Testis (tissue), 2 donors: ENCODE measurements at regions not wholly inside any gene's neighbourhood (a gene's known extent, or its start where the extent isn't known, plus 50 kb on each side); places are given as distances from the start of the nearest gene placed in this dataset.
A peak's percentile ranks its signal among the peaks of the same experiment; 100 is the strongest.

Source experiments
- DNase-seq: peaks from one replicate; pipeline ENCODE4 v3.0.0-alpha.2; 2019
- H3K27ac ChIP-seq, 2 donors: fragments of 200-600 bp; sonication (generic); one replicate each; pipeline ENCODE4 v1.5.1; 2019
- H3K27me3 ChIP-seq: fragments of 200-600 bp; sonication (generic); one replicate; pipeline ENCODE4 v1.5.1; 2019
- H3K36me3 ChIP-seq: fragments of 200-600 bp; sonication (generic); one replicate; pipeline ENCODE4 v1.5.1; 2017; ENCODE audit warnings: low read depth; ENCODE audit errors: missing control alignments
- H3K4me1 ChIP-seq: fragments of 200-600 bp; sonication (generic); one replicate; pipeline ENCODE4 v1.5.1; 2019
- H3K4me3 ChIP-seq, 2 donors: fragments of 200-600 bp; sonication (generic); one replicate each; pipeline ENCODE4 v1.5.1; 2017 to 2019
- H3K9me3 ChIP-seq: fragments of 200-600 bp; sonication (generic); one replicate; pipeline ENCODE4 v1.5.1; 2017
- POLR2A ChIP-seq: fragments of 450-650 bp; IDR thresholded peaks from one replicate; pipeline ENCODE4 v1.6.1; 2017; ENCODE audit warnings: antibody characterized with exemption, mild to moderate bottlenecking, moderate library complexity
- WGBS, 2 donors: methylation state at CpG; one replicate each; pipeline ENCODE4 v1.1.5; 2018; 5-methylcytosine and 5-hydroxymethylcytosine counted together
- intact Hi-C: fragments of 100-400 bp; cut with DNase I; formaldehyde crosslinking; loops from one replicate; pipeline ENCODE4 v1.15.1; 2023; ENCODE audit warnings: low total_unique reads
- TF ChIP-seq, protein P1 (sequence below), 3 experiments: fragments of 450-650 bp in 2 of 3; fragments of 200-600 bp in 1 of 3; sonication (generic) in 1 of 3; IDR thresholded peaks; one replicate each; pipeline ENCODE4 v1.5.1; 2016 to 2019; ENCODE audit warnings: antibody characterized with exemption in 3 of 3, mild to moderate bottlenecking in 2 of 3, moderate library complexity in 1 of 3

DNA sequence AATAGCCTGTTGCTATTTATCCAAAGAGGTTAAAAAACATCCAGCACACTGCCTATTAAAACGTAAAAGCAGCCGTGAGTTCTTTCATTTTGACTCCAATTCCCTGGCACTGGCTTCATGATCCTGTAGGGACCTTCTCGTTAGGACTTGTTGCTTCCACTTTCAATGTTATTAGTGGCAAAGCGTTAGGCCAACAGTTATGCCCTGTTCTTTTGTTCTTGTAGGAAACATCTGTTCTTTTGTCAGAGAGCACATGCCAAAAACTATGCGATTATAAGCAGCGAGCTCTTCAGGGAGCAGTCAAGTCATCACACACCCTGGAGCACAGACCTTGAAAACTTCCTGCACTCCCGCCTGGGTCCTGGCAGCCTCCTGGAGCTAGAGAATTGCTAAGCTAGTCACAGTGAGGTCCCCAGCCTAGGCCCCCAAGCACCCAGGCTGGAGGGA is 609.5 kb upstream of the ARID1B start:
- Histone ChIP-seq H3K27ac (peak overlapping the region; percentile 63 to 80), H3K4me1 (no peaks in the 10 kb centered on the region), H3K27me3 (no peaks in the 10 kb centered on the region), H3K4me3 (peak overlapping the region; percentile 8 to 10), H3K9me3 (no peaks in the 10 kb centered on the region), H3K36me3 (no peaks in the 10 kb centered on the region)
- TF ChIP-seq, protein P1, sequence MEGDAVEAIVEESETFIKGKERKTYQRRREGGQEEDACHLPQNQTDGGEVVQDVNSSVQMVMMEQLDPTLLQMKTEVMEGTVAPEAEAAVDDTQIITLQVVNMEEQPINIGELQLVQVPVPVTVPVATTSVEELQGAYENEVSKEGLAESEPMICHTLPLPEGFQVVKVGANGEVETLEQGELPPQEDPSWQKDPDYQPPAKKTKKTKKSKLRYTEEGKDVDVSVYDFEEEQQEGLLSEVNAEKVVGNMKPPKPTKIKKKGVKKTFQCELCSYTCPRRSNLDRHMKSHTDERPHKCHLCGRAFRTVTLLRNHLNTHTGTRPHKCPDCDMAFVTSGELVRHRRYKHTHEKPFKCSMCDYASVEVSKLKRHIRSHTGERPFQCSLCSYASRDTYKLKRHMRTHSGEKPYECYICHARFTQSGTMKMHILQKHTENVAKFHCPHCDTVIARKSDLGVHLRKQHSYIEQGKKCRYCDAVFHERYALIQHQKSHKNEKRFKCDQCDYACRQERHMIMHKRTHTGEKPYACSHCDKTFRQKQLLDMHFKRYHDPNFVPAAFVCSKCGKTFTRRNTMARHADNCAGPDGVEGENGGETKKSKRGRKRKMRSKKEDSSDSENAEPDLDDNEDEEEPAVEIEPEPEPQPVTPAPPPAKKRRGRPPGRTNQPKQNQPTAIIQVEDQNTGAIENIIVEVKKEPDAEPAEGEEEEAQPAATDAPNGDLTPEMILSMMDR (IDR thresholded peaks at IDR 0.05), result no peak
- TF ChIP-seq POLR2A, result no peak
- intact Hi-C loops, result no loop called here
- DNase-seq, result peak; percentile 23
- WGBS, 2 donors, result 35 to 39% methylated on average over 7 of the region's 7 CpGs

DNA sequence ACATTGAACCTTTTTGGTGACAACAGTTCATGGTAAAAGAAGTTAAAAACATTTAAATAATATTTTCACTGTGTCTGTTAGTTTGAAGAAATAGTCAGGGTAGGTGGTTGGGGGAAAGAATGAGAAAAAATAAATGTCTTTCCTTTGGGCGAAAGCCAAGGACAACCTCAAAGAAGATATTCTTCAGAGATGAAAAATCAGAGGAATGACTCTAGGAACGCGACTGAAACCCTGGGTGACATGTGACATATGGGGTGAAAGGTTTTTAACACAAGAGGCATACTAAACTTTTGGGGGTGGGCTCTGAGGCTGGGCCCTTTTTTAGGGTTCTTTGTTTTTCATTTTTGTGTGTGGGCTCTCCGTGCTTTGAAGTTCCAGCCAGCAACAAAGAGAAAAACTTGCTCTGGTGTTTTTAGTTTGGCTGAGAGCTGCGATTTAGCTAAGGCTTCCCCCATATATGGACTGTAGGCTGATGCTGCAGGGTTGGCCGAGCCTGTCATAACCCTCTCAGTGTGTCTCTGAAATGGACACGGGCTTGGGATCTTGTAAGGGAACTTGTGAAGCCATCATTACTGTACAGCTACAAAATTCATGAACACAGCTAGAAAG is 610.1 kb upstream of the ARID1B start:
- DNase-seq, result peak; percentile 22
- no peak for TF ChIP-seq POLR2A
- TF ChIP-seq, protein P1 (IDR thresholded peaks at IDR 0.05), result no peak
- intact Hi-C loops, result no loop called here
- Histone ChIP-seq H3K27ac (peak overlapping the region; percentile 63 to 80), H3K4me3 (peak overlapping the region; percentile 8 to 10), H3K9me3 (no peaks in the 10 kb centered on the region), H3K36me3 (no peaks in the 10 kb centered on the region), H3K4me1 (no peaks in the 10 kb centered on the region), H3K27me3 (no peaks in the 10 kb centered on the region)
- 40 to 42% methylated on average over 7 of the region's 7 CpGs for WGBS, 2 donors

DNA sequence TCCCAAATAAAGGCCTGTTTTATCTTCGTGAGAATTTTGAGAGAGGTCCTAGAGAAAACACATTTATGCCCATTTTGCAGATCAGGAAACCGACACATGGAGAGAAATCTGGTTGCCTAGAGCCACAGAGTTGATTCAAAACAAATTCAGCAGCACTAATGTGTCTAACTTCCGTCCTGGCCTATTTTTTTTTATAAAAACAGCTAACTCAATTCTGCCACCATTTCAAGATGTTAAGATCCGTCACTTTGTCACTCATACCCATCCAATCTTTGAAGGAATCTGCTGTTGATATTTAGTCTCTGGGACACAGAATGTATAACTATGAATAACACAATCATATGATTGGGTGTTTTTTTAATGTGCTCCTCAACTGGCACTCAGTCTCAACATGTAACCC is 611.1 kb upstream of the ARID1B start:
- no peaks in the 10 kb centered on the region for H3K9me3 ChIP-seq
- H3K36me3 ChIP-seq, result no peaks in the 10 kb centered on the region
- no peak overlapping the region for H3K4me3 ChIP-seq
- 85 to 91% methylated on average over 4 of the region's 4 CpGs for WGBS, 2 donors
- no peak for DNase-seq
- H3K27ac ChIP-seq, result no peak overlapping the region
- no peaks in the 10 kb centered on the region for H3K4me1 ChIP-seq
- TF ChIP-seq, protein P1 (IDR thresholded peaks at IDR 0.05), result no peak
- no peak for TF ChIP-seq POLR2A
- H3K27me3 ChIP-seq, result no peaks in the 10 kb centered on the region
- intact Hi-C loops, result no loop called here

DNA sequence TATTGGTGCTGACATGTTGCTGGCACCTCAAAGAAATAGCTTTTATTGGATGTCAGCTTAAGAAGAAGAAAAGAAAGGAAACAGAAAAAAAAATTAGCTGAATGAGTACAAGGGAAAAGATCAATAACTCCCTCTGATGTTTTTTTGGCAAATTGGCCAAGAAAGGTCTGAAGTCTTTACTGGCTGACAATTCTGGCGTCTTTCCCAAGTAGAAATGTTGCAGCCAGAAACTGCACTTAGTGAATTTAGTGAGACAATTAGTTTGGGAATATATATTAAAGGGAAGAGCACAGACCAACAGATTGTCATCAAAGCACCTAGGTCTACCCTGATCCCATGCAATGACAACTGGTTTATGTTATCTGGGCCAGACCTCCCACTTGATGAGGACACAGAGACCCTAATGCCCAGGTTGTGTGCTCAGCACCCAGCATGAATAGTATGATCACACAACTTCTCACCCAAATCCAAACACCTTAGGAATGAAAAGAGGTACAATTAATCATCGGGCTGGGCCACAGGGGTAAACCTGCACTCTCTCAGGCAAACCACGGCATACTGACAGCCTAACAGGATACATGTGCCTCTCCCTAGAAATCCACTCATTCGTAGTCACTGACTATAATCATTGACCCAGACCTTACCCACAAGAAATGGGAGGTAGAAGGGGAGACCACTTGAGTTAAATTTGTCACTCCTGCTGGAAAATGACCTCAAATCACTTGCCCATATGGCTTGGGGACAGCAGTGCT is 612.3 kb upstream of the ARID1B start:
- WGBS, 2 donors, result 75 to 80% methylated on average over 4 of the region's 4 CpGs
- Histone ChIP-seq H3K4me3 (no peak overlapping the region), H3K27ac (no peak overlapping the region), H3K4me1 (no peaks in the 10 kb centered on the region), H3K27me3 (no peaks in the 10 kb centered on the region), H3K9me3 (no peaks in the 10 kb centered on the region), H3K36me3 (no peaks in the 10 kb centered on the region)
- DNase-seq, result no peak
- TF ChIP-seq POLR2A, result no peak
- TF ChIP-seq, protein P1 (IDR thresholded peaks at IDR 0.05), result no peak
- intact Hi-C loops, result no loop called here
